ENCODE measurements at regions not wholly inside any gene's neighbourhood (a gene's known extent, or its start where the extent isn't known, plus 50 kb on each side); places are given as distances from the start of the nearest gene placed in this dataset.

DNA sequence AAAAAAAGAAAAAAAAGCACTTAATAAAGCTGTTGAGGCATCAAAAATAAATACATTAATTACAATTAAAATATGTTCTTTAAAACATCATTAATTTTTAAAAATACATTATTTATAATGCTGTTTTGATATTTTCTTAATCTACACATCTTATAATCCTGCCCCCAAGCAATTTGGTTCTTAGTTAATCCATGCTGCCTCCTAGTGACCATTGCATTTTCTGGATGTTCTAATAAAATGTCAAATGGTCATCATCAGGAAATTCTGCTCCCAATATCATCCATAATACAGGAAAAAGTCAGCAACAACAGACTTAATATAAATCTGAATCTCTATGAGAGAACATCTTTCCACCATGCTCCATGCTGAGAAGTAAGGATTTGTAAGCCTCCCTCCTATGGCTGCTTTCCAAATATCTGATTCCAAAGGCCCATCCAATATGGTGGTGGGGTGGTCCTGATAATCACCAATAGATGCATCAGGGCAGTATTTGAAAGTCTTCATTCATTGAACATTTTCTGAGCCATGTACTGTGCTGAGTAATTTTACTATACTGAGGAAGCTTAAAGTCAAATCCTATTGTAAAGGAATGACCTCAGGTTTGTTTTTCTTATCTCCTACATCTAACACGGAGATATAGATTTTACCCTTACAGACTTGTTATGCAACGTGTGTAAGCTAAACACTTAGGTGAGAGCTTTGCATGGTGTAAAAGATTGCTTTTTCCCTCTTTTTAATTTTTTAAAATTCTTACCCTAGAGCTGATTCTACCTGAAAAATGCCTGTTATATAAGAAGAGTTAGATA is 124.7 kb upstream of the BMAL1 start:
- TF ChIP-seq TAF1 (IDR thresholded peaks at IDR 0.05; ENCODE audit: low read depth) (no peak), RAD21 (IDR thresholded peaks at IDR 0.05; ENCODE audit: low read depth) (peak; percentile 69)
